ENCODE measurements at regions not wholly inside any gene's neighbourhood (a gene's known extent, or its start where the extent isn't known, plus 50 kb on each side); places are given as distances from the start of the nearest gene placed in this dataset.

DNA sequence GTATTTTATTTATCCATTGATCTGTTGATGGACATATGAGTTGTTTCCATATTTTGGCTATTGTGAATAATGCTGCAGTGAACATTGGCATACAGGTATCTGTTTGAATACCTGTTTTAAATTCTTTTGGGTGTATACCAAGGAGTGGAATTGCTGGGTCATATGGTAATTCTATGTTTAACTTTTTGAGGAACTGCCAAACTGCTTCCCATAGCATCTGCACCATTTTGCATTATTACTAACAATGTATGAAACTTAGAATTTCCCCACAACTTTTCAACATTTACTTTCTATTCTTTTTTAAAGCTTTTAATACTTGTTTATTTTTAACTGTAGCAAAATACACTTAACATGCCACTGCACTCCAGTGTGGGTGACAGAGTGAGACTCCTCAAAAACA lies 57.0 kb upstream of the MSN start:
- ChIA-PET POLR2A (no interaction called here), CTCF (no interaction called here)
- DNase-seq: no peak
- Mint-ChIP-seq H3K4me1 (ENCODE audit: low read depth) (peaks cover 31% of the 10 kb centered on the region), H3K27ac (no peak overlapping the region), H3K9me3 (ENCODE audit: insufficient read depth) (no peaks in the 10 kb centered on the region), H3K27me3 (ENCODE audit: low read depth) (no peaks in the 10 kb centered on the region), H3K4me3 (no peak overlapping the region), H3K36me3 (ENCODE audit: low read depth) (peaks cover 2% of the 10 kb centered on the region)
- ATAC-seq: no peak

DNA sequence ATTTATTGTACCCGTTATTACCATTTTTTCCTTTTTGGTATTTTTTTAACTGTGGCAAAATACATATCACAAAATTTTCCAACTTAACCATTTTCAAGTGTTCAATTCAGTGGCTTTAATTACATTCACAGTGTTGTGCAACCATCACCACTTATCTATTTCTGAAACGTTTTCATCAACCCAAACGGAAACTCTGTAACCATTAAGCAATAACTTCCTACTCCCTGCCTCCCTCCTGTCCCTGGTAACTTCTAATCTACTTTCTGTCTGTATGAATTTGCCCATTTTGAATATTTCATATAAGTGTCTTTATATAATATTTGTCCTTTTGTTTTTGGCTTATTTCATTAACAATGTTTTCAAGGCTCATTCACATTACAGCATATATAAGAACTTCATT lies 57.4 kb upstream of the MSN start:
- Mint-ChIP-seq H3K36me3 (ENCODE audit: low read depth) (peaks cover 2% of the 10 kb centered on the region), H3K4me3 (no peak overlapping the region), H3K27me3 (ENCODE audit: low read depth) (no peaks in the 10 kb centered on the region), H3K4me1 (ENCODE audit: low read depth) (peaks cover 31% of the 10 kb centered on the region), H3K9me3 (ENCODE audit: insufficient read depth) (no peaks in the 10 kb centered on the region), H3K27ac (no peak overlapping the region)
- ChIA-PET POLR2A (no interaction called here), CTCF (no interaction called here)
- no peak for ATAC-seq
- DNase-seq: no peak

DNA sequence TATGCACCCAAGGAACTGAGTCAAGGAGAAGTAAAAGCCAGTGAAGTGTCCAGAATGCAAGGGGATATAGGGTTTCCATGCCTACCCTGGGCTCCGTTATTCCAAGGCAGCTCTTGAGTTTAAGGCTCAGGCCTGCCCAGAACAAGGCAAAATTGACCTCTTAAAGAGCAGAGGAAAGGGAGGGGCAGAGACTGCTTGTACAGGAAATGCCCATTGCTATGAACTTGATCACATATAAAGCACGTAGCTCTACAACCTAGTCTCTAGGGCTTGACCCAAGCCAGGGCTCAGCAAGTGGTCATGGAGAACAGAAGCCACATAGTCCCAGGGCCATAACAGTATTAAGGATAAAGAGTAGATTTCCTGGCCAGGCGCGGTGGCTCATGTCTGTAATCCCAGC lies 58.2 kb upstream of the MSN start:
- H3K4me1 Mint-ChIP-seq (ENCODE audit: low read depth): peaks cover 35% of the 10 kb centered on the region
- ChIA-PET CTCF (interaction anchor here (1.7 kb wide), 1 partner anchor 13 kb away, joined by 7 read pairs; no protein-coding TSS in a partner anchor), POLR2A (interaction anchor here (1.1 kb wide), 1 partner anchor 59 kb away, joined by 3 read pairs; no protein-coding TSS in a partner anchor)
- no peak overlapping the region for H3K4me3 Mint-ChIP-seq
- H3K27ac Mint-ChIP-seq: peak overlapping the region; percentile 34
- no peaks in the 10 kb centered on the region for H3K9me3 Mint-ChIP-seq (ENCODE audit: insufficient read depth)
- H3K36me3 Mint-ChIP-seq (ENCODE audit: low read depth): peaks cover 6% of the 10 kb centered on the region
- ATAC-seq (no peak), DNase-seq (no peak)
- H3K27me3 Mint-ChIP-seq (ENCODE audit: low read depth): no peaks in the 10 kb centered on the region

DNA sequence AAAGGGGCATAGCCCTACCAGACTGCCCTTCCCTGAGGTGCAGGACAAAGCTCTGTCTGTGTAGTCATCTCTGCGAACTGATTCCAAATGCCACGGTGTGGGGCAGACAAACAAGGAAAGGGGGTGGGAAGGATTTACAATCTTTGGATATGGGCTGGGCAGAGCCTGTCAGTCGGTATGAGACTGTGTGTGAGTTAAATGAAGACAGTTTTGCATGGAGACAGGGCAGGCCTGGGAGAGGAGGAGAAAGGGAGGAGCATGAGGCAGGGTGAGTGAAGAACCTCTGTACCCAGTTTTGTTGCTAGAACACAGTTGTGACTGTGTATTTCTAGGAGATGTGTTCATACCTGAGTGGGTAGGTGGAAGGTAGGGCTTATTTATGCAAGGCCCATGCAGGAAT lies 59.4 kb upstream of the MSN start:
- no peaks in the 10 kb centered on the region for H3K27me3 Mint-ChIP-seq (ENCODE audit: low read depth)
- CTCF ChIA-PET: interaction anchor here (1.7 to 1.8 kb wide), 2 partner anchors 11 to 12 kb away, joined by 6 to 7 read pairs; no protein-coding TSS in a partner anchor
- peak overlapping the region; percentile 47 for H3K27ac Mint-ChIP-seq
- DNase-seq (no peak), ATAC-seq (no peak)
- H3K36me3 Mint-ChIP-seq (ENCODE audit: low read depth): peaks cover 7% of the 10 kb centered on the region
- H3K9me3 Mint-ChIP-seq (ENCODE audit: insufficient read depth): no peaks in the 10 kb centered on the region
- H3K4me3 Mint-ChIP-seq: no peak overlapping the region
- POLR2A ChIA-PET: interaction anchor here (1.1 kb wide), 1 partner anchor 60 kb away, joined by 3 read pairs; no protein-coding TSS in a partner anchor
- H3K4me1 Mint-ChIP-seq (ENCODE audit: low read depth): peaks cover 41% of the 10 kb centered on the region

DNA sequence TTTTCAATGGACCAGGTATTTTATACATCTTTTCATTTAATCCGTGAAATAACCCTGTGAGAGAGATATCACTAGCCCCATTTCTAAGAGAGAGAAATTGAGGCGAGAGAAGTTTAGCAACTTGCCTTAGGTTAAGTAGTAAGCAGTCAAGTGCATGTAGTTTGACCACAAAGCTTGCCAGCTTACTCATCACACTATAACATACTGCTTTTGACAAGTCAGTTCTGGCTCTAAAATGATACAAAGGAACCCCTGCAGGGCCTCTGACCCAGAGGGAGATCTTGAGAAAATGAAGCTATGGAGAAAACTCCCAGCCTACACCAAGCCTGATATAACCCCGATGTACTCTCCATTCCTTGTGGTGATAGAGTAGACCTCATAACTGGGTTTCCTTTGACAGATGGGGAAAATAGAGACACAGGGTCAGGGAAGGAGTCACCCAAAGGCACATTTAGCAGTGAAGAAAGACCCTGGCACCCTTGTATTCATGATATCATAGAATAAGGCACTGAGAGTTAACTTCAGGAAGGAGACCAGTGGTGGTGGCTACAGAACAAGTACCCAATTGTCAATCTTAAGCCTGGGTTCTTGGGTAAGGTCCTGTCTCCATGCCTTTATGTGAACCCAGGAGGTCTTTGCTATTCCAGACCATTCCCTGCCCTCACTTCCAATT lies 60.2 kb upstream of the MSN start:
- Mint-ChIP-seq H3K27ac (peak overlapping the region; percentile 55), H3K27me3 (ENCODE audit: low read depth) (no peaks in the 10 kb centered on the region), H3K4me1 (ENCODE audit: low read depth) (peaks cover 48% of the 10 kb centered on the region), H3K4me3 (no peak overlapping the region), H3K36me3 (ENCODE audit: low read depth) (peaks cover 7% of the 10 kb centered on the region), H3K9me3 (ENCODE audit: insufficient read depth) (no peaks in the 10 kb centered on the region)
- POLR2A ChIA-PET: interaction anchor here (0.9 to 1.2 kb wide), 2 partner anchors 11 to 61 kb away, joined by 4 to 8 read pairs; no protein-coding TSS in a partner anchor
- ATAC-seq (peak; percentile 77), DNase-seq (no peak)
- CTCF ChIA-PET: interaction anchor here (1.0 to 1.8 kb wide), 2 partner anchors 10 to 116 kb away, joined by 3 to 6 read pairs; no protein-coding TSS in a partner anchor

DNA sequence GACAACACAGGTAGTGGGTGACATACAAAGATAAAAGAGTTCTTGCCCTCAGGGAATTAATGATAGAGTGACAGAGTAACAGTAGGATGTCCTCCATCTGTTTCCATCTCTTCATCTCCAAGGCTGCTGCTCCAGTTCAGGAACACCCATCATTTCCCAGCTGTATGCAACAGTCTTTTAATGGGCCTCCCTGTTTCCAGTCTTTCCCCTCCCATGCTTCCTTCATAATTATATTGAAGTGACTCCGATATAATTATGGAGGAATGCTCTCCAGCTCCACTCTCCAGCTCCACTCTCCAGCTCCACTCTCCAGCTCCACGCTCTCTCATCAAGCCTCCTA lies 65.3 kb upstream of the MSN start:
- Mint-ChIP-seq H3K27ac (peak overlapping the region; percentile 92), H3K9me3 (ENCODE audit: insufficient read depth) (no peaks in the 10 kb centered on the region), H3K4me1 (ENCODE audit: low read depth) (peaks cover 68% of the 10 kb centered on the region), H3K36me3 (ENCODE audit: low read depth) (peaks cover 7% of the 10 kb centered on the region), H3K4me3 (no peak overlapping the region), H3K27me3 (ENCODE audit: low read depth) (no peaks in the 10 kb centered on the region)
- DNase-seq (no peak), ATAC-seq (no peak)
- ChIA-PET CTCF (interaction anchor here (1.0 to 2.7 kb wide), 3 partner anchors 66 to 418 kb away, joined by 4 to 7 read pairs (median 4); no protein-coding TSS in a partner anchor), POLR2A (interaction anchor here (1.2 to 2.3 kb wide), 5 partner anchors 41 to 96 kb away, joined by 3 to 11 read pairs (median 4); no protein-coding TSS in a partner anchor)

DNA sequence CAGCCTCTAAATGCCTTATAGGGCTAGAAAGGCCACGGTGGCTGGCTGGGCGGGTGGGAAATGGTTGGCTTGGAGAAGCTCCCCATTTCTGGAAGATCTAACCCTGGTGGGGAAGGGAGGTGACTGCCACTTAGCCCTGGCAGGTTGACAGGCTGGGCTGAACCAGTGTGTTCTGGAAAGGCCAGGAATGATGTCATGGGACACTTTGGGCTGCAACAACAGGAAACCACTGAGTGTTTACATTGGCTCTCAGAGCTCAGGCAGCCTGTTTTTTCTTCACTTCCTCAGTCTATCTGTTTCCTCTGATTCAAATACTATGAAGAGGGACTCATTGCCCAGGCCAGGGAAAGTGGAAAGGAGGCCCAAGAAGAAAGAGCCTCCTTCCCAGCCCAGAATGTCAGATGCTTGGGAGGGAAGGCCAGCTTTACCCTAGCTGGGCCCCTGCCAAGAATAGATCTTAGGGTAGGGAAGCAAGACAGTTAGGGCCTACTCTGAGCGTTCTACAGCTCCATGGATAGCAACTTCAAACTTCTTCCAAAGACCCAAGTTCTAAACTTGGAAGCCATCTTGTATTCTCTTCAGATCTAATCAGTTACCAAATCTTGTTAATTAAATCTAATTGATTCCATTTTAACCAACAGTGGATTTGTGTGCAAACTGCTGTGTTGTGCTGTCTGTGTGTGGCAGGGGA lies 65.8 kb upstream of the MSN start:
- Mint-ChIP-seq H3K4me1 (ENCODE audit: low read depth) (peaks cover 67% of the 10 kb centered on the region), H3K36me3 (ENCODE audit: low read depth) (peaks cover 7% of the 10 kb centered on the region), H3K27ac (peak overlapping the region; percentile 92), H3K4me3 (peak overlapping the region; percentile 31), H3K27me3 (ENCODE audit: low read depth) (no peaks in the 10 kb centered on the region), H3K9me3 (ENCODE audit: insufficient read depth) (no peaks in the 10 kb centered on the region)
- ChIA-PET CTCF (interaction anchor here (0.9 to 2.7 kb wide), 9 partner anchors 67 to 419 kb away, joined by 3 to 7 read pairs (median 4); no protein-coding TSS in a partner anchor), POLR2A (interaction anchor here (1.1 to 2.3 kb wide), 7 partner anchors 42 to 96 kb away, joined by 3 to 11 read pairs (median 5); partner anchors contain the start of gene MSN)
- ATAC-seq (peak; percentile 71), DNase-seq (peak; percentile 64)

DNA sequence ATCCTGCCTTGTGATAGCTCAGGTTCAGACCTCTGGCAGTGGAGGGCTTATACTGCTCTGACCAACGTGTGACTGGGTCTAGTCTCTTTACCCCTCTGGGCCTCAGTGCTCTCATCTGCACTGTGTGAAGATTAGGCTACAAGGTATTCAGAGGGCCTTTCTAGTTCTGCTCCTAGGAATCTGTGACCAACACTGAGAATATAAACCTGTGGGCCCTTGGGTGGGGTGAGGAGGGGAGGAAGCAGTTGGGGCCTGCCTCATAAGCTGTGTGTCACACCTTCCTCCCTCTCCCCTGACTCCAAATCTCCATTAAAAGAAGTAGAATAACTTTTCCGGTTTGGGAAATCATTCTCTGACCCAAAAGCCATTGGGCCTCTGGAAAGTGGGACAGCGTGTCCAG lies 66.3 kb upstream of the MSN start:
- H3K9me3 Mint-ChIP-seq (ENCODE audit: insufficient read depth): no peaks in the 10 kb centered on the region
- H3K4me3 Mint-ChIP-seq: peak overlapping the region; percentile 31
- H3K27me3 Mint-ChIP-seq (ENCODE audit: low read depth): no peaks in the 10 kb centered on the region
- peaks cover 7% of the 10 kb centered on the region for H3K36me3 Mint-ChIP-seq (ENCODE audit: low read depth)
- ATAC-seq (peak; percentile 11), DNase-seq (no peak)
- peak overlapping the region; percentile 92 for H3K27ac Mint-ChIP-seq
- H3K4me1 Mint-ChIP-seq (ENCODE audit: low read depth): peaks cover 71% of the 10 kb centered on the region
- ChIA-PET CTCF (interaction anchor here (0.9 to 2.7 kb wide), 8 partner anchors 68 to 419 kb away, joined by 3 to 7 read pairs (median 4); no protein-coding TSS in a partner anchor), POLR2A (interaction anchor here (1.1 to 2.3 kb wide), 7 partner anchors 42 to 97 kb away, joined by 3 to 11 read pairs (median 5); partner anchors contain the start of gene MSN)

DNA sequence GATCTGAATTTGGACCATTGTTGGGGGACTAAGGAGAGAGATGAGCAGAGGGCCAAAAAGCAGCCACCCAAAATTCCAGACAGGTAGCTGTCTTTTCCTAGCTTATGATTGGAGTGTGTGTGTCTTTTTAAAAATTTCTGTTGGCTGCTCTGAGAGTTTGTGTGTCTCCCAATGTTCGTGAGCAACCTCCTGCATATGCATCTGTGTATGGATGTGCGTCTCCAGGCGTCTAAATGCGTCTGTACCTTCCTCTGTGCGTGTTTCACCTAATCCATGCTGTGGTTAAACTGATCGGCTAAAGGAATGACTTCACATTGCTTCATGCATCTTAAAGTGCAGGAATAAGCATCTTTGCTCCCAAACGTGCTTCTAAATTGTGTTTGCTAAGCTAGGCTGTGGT lies 65.5 kb upstream of the LAS1L start:
- Mint-ChIP-seq H3K27me3 (ENCODE audit: low read depth) (no peaks in the 10 kb centered on the region), H3K9me3 (ENCODE audit: insufficient read depth) (no peaks in the 10 kb centered on the region), H3K4me3 (no peak overlapping the region), H3K27ac (peak overlapping the region; percentile 92), H3K4me1 (ENCODE audit: low read depth) (peaks cover 80% of the 10 kb centered on the region), H3K36me3 (ENCODE audit: low read depth) (peaks cover 7% of the 10 kb centered on the region)
- ATAC-seq (no peak), DNase-seq (no peak)
- ChIA-PET CTCF (interaction anchor here (1.0 to 2.7 kb wide), 7 partner anchors 57 to 417 kb away, joined by 3 to 7 read pairs (median 5); no protein-coding TSS in a partner anchor), POLR2A (interaction anchor here (1.5 kb wide), 1 partner anchor 68 kb away, joined by 7 read pairs; no protein-coding TSS in a partner anchor)

DNA sequence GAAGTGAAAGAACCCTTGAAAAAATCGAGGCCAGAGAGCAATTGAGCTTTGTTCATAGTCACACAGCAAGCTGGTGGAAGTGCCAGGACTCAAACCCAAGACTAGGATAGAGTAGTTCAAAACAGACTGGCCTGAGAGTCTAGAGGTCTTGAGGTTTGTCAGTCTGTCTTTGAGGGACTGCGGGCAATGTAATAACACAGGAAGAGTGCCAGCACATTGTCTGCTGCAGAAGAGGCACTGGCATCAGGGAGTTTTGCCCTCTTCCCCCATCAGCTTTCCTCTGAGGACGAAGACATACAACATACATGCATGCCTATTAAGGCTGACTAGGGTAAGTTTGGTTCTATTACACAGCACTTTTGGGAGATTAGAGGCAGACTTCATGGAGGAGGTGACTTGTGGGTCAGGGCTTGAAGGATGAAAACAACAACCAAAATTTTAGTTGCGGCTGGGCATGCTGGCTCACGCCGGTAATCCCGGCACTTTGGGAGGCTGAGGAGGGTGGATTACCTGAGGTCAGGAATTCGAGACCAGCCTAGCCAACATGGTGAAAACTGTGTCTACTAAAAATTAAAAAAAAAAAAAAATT lies 64.1 kb upstream of the LAS1L start:
- ChIA-PET CTCF (interaction anchor here (0.7 to 1.3 kb wide), 3 partner anchors 99 to 124 kb away, joined by 3 read pairs; no protein-coding TSS in a partner anchor), POLR2A (no interaction called here)
- Mint-ChIP-seq H3K4me1 (ENCODE audit: low read depth) (peaks cover 86% of the 10 kb centered on the region), H3K36me3 (ENCODE audit: low read depth) (no peaks in the 10 kb centered on the region), H3K4me3 (peak overlapping the region; percentile 69), H3K27ac (peak overlapping the region; percentile 93), H3K9me3 (ENCODE audit: insufficient read depth) (no peaks in the 10 kb centered on the region), H3K27me3 (ENCODE audit: low read depth) (no peaks in the 10 kb centered on the region)
- DNase-seq: no peak
- no peak for ATAC-seq

DNA sequence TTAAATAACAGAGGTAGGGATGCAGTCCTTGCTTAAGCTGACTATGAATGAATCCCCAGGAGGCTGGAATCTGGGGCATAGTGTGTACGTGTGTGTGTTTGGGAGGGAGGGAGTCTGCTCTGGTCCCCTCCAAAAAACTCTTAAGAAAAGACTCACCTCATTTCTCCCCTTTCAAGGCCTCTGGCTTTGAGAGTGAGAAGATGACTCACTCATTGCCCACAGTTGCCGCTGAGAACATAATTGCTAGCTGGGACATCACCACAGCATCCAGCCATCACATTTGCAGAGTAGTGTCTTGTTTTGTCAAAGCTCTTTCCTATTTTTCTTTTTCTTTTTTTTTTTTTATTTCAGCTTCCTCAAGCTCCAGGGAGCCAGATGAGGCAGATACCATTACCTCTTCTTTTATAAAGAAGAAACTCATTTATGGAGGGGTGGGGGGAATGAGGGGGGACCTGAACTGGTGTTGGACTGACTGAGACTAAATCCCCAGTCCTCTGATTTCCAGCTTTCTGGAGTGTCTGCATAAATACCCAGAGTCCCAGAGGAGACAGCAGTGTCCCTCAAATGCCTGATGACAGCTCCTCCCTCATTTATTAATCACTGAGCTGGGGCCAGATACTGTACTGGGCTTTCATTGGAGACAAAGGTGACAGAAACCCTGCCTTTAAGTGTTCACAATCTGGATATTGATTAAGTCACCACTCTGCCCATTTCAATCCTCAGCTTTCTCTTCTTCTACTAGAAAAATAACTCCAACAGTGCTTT lies 61.9 kb upstream of the LAS1L start:
- POLR2A ChIA-PET: interaction anchor here (0.9 to 2.2 kb wide), 7 partner anchors 11 to 102 kb away, joined by 3 to 16 read pairs (median 8); partner anchors contain the start of gene MSN

More for the DNA sequence above, 61.9 kb upstream of the LAS1L start:
- H3K4me3 Mint-ChIP-seq: peak overlapping the region; percentile 67
- CTCF ChIA-PET: interaction anchor here (0.8 to 2.7 kb wide), 19 partner anchors 11 to 421 kb away, joined by 3 to 14 read pairs (median 6); no protein-coding TSS in a partner anchor
- peak overlapping the region; percentile 96 for H3K27ac Mint-ChIP-seq
- H3K4me1 Mint-ChIP-seq (ENCODE audit: low read depth): peaks cover 69% of the 10 kb centered on the region
- no peaks in the 10 kb centered on the region for H3K36me3 Mint-ChIP-seq (ENCODE audit: low read depth)
- no peaks in the 10 kb centered on the region for H3K9me3 Mint-ChIP-seq (ENCODE audit: insufficient read depth)
- DNase-seq (peak; percentile 73), ATAC-seq (peak; percentile 75)
- no peaks in the 10 kb centered on the region for H3K27me3 Mint-ChIP-seq (ENCODE audit: low read depth)
